ENCODE measurements at regions not wholly inside any gene's neighbourhood (a gene's known extent, or its start where the extent isn't known, plus 50 kb on each side); places are given as distances from the start of the nearest gene placed in this dataset.

GRCh38 chr18:60110836-60111235 lies 211.0 kb downstream of the PMAIP1 start:
- TF ChIP-seq CTCF (conservative IDR thresholded peaks at IDR 0.05; ENCODE audit: low read length), result no peak
- TF ChIP-seq EZH2phosphoT487 (IDR thresholded peaks at IDR 0.05; ENCODE audit: borderline replicate concordance, low read depth, low read length), result no peak
